Natural killer cell (primary cell): ENCODE measurements at regions not wholly inside any gene's neighbourhood (a gene's known extent, or its start where the extent isn't known, plus 50 kb on each side); places are given as distances from the start of the nearest gene placed in this dataset.

Experiments used
- ATAC-seq, 3 donors: fragments of 150-1000 bp in 2 of 3; fragments of 200-7000 bp in 1 of 3; cut with Tn5 transposase; 1 replicate in 1 of 3; 2 replicates in 2 of 3; pipeline ENCODE4 v1.10.0; 2021; ENCODE audit warnings: mild to moderate bottlenecking in 2 of 3, moderate library complexity in 2 of 3
- DNase-seq, 2 donors: peaks; one replicate each; pipeline versions ENCODE4 v3.0.0 to v3.0.0-alpha.2; 2013 to 2021; ENCODE audit warnings: mixed read lengths in 1 of 2
- H3K27ac ChIP-seq: one replicate; pipeline ENCODE4 v1.5.1; 2013; ENCODE audit warnings: mild to moderate bottlenecking, low read length
- H3K27me3 ChIP-seq: one replicate; pipeline ENCODE4 v1.6.1; 2013; ENCODE audit warnings: low read length; ENCODE audit not compliant: control insufficient read depth, insufficient read depth
- H3K36me3 ChIP-seq: one replicate; pipeline ENCODE4 v1.6.1; 2013; ENCODE audit warnings: low read length; ENCODE audit not compliant: control insufficient read depth, insufficient read depth
- H3K4me1 ChIP-seq: one replicate; pipeline ENCODE4 v1.6.1; 2013; ENCODE audit warnings: low read length; ENCODE audit not compliant: control insufficient read depth, insufficient read depth
- H3K4me3 ChIP-seq: one replicate; pipeline ENCODE4 v1.5.1; 2013; ENCODE audit warnings: low read length
- H3K9me3 ChIP-seq: one replicate; pipeline ENCODE4 v1.6.1; 2013; ENCODE audit warnings: low read length; ENCODE audit not compliant: control insufficient read depth, insufficient read depth
- H3K27ac Mint-ChIP-seq, 2 donors: one replicate each; pipeline ENCODE4 v1.8.0; 2022; ENCODE audit warnings: mild to moderate bottlenecking in 2 of 2, mixed read lengths in 2 of 2, moderate library complexity in 1 of 2
- H3K27me3 Mint-ChIP-seq, 2 donors: one replicate each; pipeline ENCODE4 v1.8.0; 2022; ENCODE audit warnings: low read depth in 2 of 2, mixed read lengths in 2 of 2
- H3K36me3 Mint-ChIP-seq: one replicate; pipeline ENCODE4 v1.8.0; 2022; ENCODE audit warnings: mixed read lengths
- H3K4me1 Mint-ChIP-seq, 2 donors: one replicate each; pipeline ENCODE4 v1.8.0; 2022; ENCODE audit warnings: mixed read lengths in 2 of 2
- H3K4me3 Mint-ChIP-seq: one replicate; pipeline ENCODE4 v1.8.0; 2022; ENCODE audit warnings: mild to moderate bottlenecking, moderate library complexity, mixed read lengths
- H3K9me3 Mint-ChIP-seq, 2 donors: one replicate each; pipeline ENCODE4 v1.8.0; 2022; ENCODE audit warnings: mixed read lengths in 2 of 2
- CTCF ChIP-seq: fragments of 200-600 bp; IDR thresholded peaks from one replicate; pipeline ENCODE4 v1.8.0; 2022; ENCODE audit warnings: antibody characterized with exemption
- WGBS: methylation state at CpG from one replicate; pipeline ENCODE4 v1.1.7; 2013; ENCODE audit warnings: missing lambda C conversion rate; ENCODE audit not compliant: insufficient coverage; 5-methylcytosine and 5-hydroxymethylcytosine counted together
- intact Hi-C: fragments of 100-400 bp; cut with micrococcal nuclease; formaldehyde crosslinking; loops from one replicate; pipeline ENCODE4 v1.14.2; 2022

- H3K4me1 Mint-ChIP-seq: no peaks in the 10 kb centered on the region
- no peaks in the 10 kb centered on the region for H3K36me3 ChIP-seq
- H3K9me3 ChIP-seq: no peaks in the 10 kb centered on the region
- no peaks in the 10 kb centered on the region for H3K27me3 ChIP-seq
- no peak for ATAC-seq
- no peak for TF ChIP-seq CTCF
- intact Hi-C loops: no loop called here
- H3K27ac ChIP-seq: no peak overlapping the region
- H3K9me3 Mint-ChIP-seq: peaks cover 0 to 4% of the 10 kb centered on the region in 2 donors
- H3K27me3 Mint-ChIP-seq: no peaks in the 10 kb centered on the region
- no peaks in the 10 kb centered on the region for H3K4me1 ChIP-seq
- H3K36me3 Mint-ChIP-seq: no peaks in the 10 kb centered on the region
- WGBS: no CpG with 5 or more reads among the region's 3 CpGs
- DNase-seq: no peak
- no peak overlapping the region for H3K4me3 Mint-ChIP-seq
- H3K27ac Mint-ChIP-seq: no peak overlapping the region
- no peak overlapping the region for H3K4me3 ChIP-seq
Measured at GRCh38 chrY:14248878-14249576, 193.0 kb downstream of the VCY1B start.

- no peak for ATAC-seq
- no peaks in the 10 kb centered on the region for H3K9me3 ChIP-seq
- H3K27ac ChIP-seq: no peak overlapping the region
- WGBS: 88% methylated on average over 3 of the region's 10 CpGs
- TF ChIP-seq CTCF: no peak
- H3K4me3 ChIP-seq: no peak overlapping the region
- no peaks in the 10 kb centered on the region for H3K27me3 ChIP-seq
- peak in 1 of 2 donors; percentile 62 for DNase-seq
- H3K4me1 ChIP-seq: no peaks in the 10 kb centered on the region
- intact Hi-C loops: no loop called here
- H3K4me3 Mint-ChIP-seq: no peak overlapping the region
- no peaks in the 10 kb centered on the region for H3K9me3 Mint-ChIP-seq
- no peaks in the 10 kb centered on the region for H3K36me3 ChIP-seq
- no peaks in the 10 kb centered on the region for H3K27me3 Mint-ChIP-seq
- no peaks in the 10 kb centered on the region for H3K36me3 Mint-ChIP-seq
- H3K27ac Mint-ChIP-seq: no peak overlapping the region
- H3K4me1 Mint-ChIP-seq: no peaks in the 10 kb centered on the region
Measured at GRCh38 chrY:14255965-14256816, 200.2 kb downstream of the VCY1B start.

GRCh38 chrY:14256817-14257168 lies 200.8 kb downstream of the VCY1B start:
- Histone ChIP-seq H3K36me3 (no peaks in the 10 kb centered on the region), H3K27ac (no peak overlapping the region), H3K4me1 (no peaks in the 10 kb centered on the region), H3K4me3 (no peak overlapping the region), H3K27me3 (no peaks in the 10 kb centered on the region), H3K9me3 (no peaks in the 10 kb centered on the region)
- Mint-ChIP-seq H3K36me3 (no peaks in the 10 kb centered on the region), H3K27me3 (no peaks in the 10 kb centered on the region), H3K4me3 (no peak overlapping the region), H3K9me3 (no peaks in the 10 kb centered on the region), H3K4me1 (no peaks in the 10 kb centered on the region), H3K27ac (no peak overlapping the region)
- no CpG with 5 or more reads among the region's 1 CpG for WGBS
- DNase-seq (no peak), ATAC-seq (no peak)
- intact Hi-C loops: no loop called here
- TF ChIP-seq CTCF: no peak
